ENCODE measurements at regions not wholly inside any gene's neighbourhood (a gene's known extent, or its start where the extent isn't known, plus 50 kb on each side); places are given as distances from the start of the nearest gene placed in this dataset.

GRCh38 chr13:71017607-71018006, 849.4 kb downstream of the DACH1 start:
- H3K4me3 ChIP-seq (replicated peaks in 1 of 2; ENCODE audit: low read depth in 2 of 2, low read length in 2 of 2), result no peak overlapping the region
- no peak for DNase-seq (ENCODE audit: low read depth in 2 of 2)
- TF ChIP-seq, protein P1, sequence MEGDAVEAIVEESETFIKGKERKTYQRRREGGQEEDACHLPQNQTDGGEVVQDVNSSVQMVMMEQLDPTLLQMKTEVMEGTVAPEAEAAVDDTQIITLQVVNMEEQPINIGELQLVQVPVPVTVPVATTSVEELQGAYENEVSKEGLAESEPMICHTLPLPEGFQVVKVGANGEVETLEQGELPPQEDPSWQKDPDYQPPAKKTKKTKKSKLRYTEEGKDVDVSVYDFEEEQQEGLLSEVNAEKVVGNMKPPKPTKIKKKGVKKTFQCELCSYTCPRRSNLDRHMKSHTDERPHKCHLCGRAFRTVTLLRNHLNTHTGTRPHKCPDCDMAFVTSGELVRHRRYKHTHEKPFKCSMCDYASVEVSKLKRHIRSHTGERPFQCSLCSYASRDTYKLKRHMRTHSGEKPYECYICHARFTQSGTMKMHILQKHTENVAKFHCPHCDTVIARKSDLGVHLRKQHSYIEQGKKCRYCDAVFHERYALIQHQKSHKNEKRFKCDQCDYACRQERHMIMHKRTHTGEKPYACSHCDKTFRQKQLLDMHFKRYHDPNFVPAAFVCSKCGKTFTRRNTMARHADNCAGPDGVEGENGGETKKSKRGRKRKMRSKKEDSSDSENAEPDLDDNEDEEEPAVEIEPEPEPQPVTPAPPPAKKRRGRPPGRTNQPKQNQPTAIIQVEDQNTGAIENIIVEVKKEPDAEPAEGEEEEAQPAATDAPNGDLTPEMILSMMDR (IDR thresholded peaks at IDR 0.05; ENCODE audit: low read depth, low read length), result no peak

DNA sequence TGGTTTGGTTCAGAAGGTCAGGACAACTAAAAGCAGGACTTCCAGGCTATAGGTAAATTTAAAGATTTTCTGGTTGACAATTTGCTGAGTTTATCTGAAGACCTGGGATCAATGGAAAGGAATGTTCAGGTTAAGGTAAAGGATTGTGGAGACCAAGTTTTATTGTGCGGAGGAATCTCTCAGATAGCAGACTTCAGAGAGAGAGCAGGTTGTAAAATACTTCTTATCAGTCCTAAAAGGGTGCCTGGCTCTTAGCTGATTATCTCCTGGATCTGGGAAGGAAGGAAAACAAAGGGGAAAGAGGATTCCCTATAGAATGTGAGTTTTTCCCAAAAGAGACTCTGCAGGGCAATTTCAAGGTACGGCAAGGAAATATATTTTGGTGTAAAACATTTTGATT, 851.5 kb downstream of the DACH1 start:
- TF ChIP-seq, protein P1 (IDR thresholded peaks at IDR 0.05; ENCODE audit: low read depth, low read length), result no peak
- no peak for DNase-seq (ENCODE audit: low read depth in 2 of 2)
- no peak overlapping the region for H3K4me3 ChIP-seq (replicated peaks in 1 of 2; ENCODE audit: low read depth in 2 of 2, low read length in 2 of 2)

DNA sequence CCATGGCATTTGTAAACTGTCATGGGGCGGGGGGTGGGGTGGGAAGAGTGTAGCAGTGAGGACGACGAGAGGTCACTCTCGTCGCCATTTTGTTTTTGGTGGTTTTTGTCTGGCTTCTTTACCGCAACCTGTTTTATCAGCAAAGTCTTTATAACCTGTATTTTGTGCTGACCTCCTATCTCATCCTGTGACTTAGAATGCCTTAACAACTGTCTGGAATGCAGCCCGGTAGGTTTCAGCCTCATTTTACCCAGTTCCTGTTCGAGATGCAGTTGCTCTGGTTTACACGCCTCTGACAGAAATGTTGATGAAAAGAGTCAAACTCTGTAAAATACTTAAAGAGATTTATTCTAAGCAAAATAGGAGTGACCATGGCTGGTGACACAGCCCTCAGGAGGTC, 852.0 kb downstream of the DACH1 start:
- TF ChIP-seq, protein P1 (IDR thresholded peaks at IDR 0.05; ENCODE audit: low read depth, low read length), result no peak
- no peak for DNase-seq (ENCODE audit: low read depth in 2 of 2)
- H3K4me3 ChIP-seq (replicated peaks in 1 of 2; ENCODE audit: low read depth in 2 of 2, low read length in 2 of 2), result no peak overlapping the region

GRCh38 chr13:71005919-71006318, 861.1 kb downstream of the DACH1 start:
- TF ChIP-seq, protein P1 (IDR thresholded peaks at IDR 0.05; ENCODE audit: low read depth, low read length), result no peak
- H3K4me3 ChIP-seq (replicated peaks in 1 of 2; ENCODE audit: low read depth in 2 of 2, low read length in 2 of 2), result no peak overlapping the region
- DNase-seq (ENCODE audit: low read depth in 2 of 2), result no peak

DNA sequence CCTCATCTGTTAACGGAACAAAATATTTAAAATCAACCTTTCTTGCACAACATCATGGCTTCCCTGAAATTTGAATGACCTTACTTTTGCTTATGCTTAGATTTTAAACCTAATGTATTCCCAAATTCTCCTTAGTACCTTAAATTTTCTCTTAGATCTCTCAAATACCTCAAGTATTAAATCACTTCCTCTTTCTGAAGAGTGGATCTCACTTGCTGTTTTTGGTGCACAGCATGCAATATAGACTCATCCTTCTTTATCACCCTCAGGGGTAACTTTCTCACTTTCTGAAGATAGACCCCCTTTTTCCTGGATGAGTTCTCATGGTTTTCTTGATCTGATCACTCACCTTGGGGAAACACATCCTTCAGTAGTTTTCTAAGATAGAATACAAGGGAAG, 871.7 kb downstream of the DACH1 start:
- TF ChIP-seq, protein P1 (IDR thresholded peaks at IDR 0.05; ENCODE audit: low read depth, low read length), result no peak
- DNase-seq (ENCODE audit: low read depth in 2 of 2), result no peak
- H3K4me3 ChIP-seq (replicated peaks in 1 of 2; ENCODE audit: low read depth in 2 of 2, low read length in 2 of 2), result no peak overlapping the region

GRCh38 chr13:70994191-70994590, 872.8 kb downstream of the DACH1 start:
- no peak overlapping the region for H3K4me3 ChIP-seq (replicated peaks in 1 of 2; ENCODE audit: low read depth in 2 of 2, low read length in 2 of 2)
- TF ChIP-seq, protein P1 (IDR thresholded peaks at IDR 0.05; ENCODE audit: low read depth, low read length), result no peak
- no peak for DNase-seq (ENCODE audit: low read depth in 2 of 2)

GRCh38 chr13:70987043-70987442, 878.8 kb upstream of the KLHL1 start:
- H3K4me3 ChIP-seq (replicated peaks in 1 of 2; ENCODE audit: low read depth in 2 of 2, low read length in 2 of 2), result no peak overlapping the region
- TF ChIP-seq, protein P1 (IDR thresholded peaks at IDR 0.05; ENCODE audit: low read depth, low read length), result no peak
- DNase-seq (ENCODE audit: low read depth in 2 of 2), result no peak
